ENCODE measurements at regions not wholly inside any gene's neighbourhood (a gene's known extent, or its start where the extent isn't known, plus 50 kb on each side); places are given as distances from the start of the nearest gene placed in this dataset.
A peak's percentile ranks its signal among the peaks of the same experiment; 100 is the strongest.
"Not testable (repeated sequence)": the region's sequence is repeated elsewhere in the genome, so short reads cannot be mapped to it uniquely, and the experiment has no call there.

DNA sequence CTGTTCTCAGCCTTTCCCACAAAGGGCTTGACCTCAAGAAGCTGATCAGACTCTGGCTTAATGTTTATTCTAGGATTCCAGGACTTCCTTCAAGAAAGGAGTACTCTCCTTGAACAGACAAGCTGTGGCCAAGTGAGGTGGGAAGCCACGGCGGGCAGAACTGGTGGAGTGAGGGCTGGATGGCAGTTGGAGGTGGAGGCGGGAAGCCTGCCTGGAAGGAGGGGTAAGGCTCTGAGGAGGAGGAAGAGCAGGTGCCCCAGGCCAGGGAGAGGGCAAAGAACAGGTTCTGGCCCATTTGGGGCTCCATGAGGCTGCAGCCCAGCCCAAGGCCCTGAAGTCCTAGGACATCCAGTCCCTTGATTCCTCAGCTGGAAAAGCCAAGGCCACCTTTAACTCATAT lies 143.9 kb downstream of the CYP26B1 start:
- DNase-seq, result no peak

DNA sequence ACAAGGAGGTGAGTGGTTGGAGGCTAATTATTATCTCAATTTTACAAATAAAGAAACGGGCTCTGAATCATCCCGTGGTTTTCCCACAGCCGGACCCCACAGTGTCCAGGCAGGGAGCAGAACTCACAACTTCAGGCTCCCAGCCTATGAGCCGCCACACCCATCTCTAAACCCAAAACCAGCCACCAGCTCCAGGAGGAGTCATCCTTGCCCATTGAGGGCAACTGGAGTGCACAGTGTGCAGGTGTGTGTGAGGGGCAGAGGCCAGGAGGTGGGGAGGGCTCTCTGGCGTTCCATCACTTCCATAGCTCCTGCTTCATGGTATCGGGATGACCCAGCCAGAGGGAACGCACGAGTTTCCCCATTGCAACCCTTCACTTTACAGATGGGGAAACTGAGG lies 144.5 kb downstream of the CYP26B1 start:
- no peak for DNase-seq

DNA sequence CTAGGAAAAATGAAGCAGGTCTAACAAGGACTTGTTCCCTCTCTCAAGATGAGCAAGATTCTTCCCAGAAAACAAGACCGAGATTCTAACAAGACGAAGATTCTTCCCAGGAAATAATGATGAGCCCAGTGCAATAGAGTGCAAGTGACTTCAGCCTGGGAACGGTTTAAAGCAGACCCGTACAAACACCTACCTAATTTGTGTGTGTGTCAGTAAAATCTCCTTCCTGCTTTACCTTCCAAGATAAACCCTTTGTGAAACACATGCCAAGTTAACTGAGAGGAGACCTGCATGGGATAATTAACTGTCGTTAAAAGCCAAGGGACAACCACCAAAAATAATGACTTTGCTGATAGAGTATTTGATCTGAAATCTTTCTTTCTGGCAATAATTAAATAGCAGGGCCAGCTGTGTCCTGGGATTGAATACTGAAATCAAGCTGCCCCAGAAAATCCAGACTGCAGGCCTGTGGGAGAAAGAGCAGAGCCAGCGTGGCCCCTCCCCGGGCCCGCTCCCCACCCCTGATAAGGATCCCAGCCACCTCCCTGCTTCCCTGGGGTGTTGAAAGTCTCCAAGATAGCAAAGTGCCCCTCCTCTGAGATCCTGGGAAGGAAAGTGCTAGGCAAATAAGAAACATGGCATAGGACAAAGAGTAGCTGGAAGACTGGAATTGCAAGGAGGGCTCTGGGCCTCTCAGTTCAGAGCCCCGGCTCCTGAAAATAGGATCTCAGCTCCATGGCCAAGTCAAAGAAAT lies 145.5 kb downstream of the CYP26B1 start:
- DNase-seq, result no peak

DNA sequence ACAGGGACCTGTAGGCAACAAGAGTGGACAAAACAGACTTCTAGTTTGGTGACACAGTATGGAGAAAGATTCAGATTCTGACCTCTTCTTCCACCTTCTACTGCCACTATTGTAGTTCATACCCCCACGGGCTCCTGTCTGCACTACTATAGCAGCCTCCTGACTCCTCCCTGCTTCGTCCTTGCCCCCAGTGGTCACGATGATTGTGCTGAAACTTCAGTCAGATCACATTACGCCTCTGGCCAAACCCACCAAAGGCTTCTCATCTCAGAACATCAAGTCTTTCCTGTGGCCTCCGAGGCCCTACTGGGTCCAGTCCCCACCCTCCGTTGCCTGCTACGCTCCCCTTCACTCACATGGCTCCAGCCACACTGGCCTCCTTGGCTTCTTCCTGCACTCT lies 147.6 kb downstream of the CYP26B1 start:
- DNase-seq, result no peak

DNA sequence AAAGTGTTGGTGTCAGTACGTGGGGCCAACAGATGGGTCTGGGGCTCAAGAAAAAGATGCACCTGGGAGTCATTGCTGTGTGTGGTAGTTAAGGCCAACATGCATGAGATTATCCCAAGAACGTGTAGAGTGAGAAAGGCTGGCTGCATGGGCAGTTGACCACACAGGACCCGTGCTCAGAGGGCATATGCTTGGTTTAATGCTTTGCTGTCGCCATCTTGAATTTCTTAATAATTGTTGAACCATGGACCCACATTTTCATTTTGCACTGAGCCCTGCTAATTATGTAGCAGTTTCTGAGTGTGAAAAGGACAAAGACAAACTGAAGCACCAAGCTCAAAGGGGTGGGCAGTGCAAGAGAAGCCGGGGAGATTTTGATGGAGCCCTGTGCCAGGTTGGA lies 148.1 kb downstream of the CYP26B1 start:
- no peak for DNase-seq

DNA sequence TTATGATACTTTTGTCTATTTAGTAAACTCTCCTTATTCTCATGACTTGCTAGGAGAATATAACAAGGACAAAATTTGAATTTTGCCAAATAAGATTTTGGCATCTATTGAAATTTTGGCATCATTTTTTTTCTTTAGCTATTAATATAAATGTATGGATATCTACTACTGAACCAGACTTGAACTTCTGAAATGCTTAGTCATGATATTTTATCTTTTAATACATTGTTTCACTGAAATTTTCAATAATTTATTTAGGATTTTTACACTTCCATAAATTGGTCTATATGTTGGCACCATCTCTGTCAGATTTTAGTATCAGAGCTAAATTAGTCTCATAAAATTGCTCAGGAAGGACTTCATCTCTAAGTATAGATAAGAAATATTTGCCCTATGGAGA lies 149.8 kb downstream of the CYP26B1 start:
- no peak for DNase-seq

DNA sequence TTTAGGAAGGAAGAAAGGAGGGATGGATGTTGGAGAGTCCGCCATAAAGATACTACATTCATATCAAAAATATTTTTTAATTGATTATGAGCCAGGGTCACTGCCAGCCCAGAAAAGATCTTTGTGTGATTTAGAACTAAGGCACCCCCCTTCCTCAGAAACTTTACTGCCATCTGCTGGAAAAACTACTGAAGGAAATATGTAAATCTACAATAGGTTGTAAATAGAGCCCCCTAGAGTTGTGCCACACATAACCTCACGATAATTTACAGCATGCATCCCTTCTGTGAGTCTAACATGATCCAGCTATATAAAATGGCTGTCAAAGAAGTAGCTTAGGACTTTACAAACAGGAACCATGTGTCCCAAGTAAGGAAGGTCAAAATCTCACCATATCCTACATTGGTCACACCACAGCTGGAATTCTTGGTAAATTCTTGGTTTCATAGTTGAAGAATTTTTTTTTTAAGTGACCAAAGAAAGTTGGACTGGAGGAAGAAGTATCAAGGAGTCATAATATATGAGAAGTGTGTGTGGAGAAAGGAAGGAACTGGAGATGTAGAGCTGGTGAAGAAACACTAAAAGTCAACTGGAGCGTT lies 152.5 kb downstream of the CYP26B1 start:
- DNase-seq, result peak; percentile 20 to 28 (median 21)

DNA sequence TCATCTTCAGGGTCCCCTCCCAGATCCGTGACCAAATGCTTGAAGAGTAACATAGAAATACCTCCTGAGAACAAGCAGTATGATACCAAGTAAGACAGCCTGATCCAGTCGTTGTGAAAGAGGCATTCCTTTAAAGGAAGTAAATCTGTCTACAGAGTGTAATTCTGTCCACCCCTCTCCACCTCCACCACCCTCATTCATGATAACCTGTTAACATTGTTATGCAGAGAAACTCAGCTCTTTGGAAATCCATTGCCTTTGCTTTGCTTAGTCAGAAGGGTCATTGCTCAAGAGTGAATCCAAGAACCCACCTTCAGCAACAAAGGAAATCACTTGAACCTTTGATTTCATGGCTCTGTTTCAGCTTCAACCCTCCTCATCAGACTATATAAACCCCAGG lies 155.6 kb downstream of the CYP26B1 start:
- no peak for DNase-seq

DNA sequence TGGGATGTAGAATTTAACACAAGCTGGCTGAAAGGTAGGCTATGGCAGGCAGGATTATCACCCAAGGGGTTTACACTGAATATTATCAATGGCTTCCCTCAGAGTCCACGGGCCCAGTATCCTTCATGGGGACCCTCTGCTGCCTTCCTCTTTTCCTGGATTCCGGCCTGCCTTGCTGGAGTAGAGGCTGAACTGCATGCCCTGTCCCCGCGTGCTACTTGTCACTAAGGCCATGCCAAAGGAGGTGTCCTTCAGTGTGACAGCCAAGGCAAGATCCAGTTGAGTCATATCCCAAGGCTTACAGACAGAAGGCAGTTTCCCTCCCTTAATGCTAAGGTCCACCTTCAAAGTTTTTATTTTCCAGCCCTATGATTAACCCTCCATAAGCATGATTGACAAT lies 156.3 kb downstream of the CYP26B1 start:
- no peak for DNase-seq

DNA sequence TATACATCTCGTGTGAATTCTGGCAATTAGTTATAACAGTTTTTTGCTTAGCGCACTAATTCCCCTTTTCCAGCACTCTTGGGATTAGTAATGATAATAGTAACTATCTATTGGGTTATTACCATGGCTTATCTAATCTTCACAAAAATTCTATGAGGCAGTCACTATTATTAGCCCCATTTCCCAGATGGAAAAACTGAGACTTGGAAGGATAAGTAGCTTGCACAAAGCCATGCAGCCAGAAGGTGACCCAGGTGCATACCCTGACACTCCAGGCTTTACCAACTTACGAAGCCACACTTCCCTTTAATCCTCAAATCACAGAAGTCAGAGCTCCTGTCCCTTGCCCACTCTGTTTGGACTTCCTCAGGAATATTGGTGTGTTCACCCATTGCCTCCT lies 156.8 kb downstream of the CYP26B1 start:
- DNase-seq, result no peak

DNA sequence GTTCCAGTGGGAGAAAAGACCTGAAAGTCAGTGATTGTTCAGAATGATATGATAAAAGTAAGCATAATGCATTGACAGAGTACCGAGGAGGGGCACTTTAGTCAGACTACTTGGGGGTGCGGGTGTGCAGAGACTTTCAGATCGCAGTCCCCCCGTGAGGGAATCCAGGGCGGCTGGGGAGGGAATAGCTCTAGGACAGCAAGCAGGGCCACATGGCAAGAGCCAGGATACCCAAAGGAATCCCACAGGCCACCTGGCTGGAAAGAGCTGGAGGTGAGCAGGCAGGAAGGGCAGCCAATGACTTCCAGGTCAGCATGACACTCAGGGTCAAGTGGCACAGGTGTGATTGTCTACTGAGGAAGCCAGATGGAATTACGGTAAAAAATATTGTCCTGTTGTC lies 157.5 kb downstream of the CYP26B1 start:
- DNase-seq, result no peak

DNA sequence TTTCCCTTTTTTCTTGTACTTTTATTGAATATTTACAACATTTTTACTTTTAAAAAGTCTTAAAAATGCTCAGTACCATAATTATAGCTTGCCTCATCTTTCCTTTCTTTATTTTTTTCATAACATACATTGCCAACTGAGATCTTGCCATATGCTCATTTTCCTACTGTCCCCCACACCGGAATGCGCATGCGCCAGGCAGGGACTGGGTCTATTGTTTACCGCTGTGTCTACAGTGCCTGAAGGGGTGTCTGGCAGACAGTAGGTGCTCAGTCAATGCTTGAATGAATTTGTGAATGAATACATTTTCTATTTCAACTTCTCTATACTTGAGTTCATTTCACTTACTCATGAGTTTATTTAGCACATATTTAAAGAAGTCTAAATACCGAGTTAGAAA lies 158.0 kb downstream of the CYP26B1 start:
- no peak for DNase-seq

DNA sequence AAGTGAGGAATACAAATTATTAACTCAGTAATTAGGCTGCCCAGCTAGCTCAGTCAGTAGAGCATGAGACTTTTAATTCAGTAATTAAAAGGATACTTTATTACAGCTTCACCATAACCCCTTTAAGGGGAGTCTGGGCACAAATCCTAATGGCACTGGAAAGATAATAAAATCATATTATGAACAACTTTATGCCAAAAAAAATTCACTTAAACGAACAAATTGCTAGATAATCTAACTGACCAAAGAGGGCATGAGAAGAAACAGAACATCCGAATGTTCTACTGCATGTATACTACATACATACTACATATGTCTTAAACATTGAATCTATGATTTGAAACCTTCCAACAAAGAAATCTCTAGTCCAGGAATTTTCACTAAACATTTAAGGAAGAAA lies 159.5 kb downstream of the CYP26B1 start:
- DNase-seq, result no peak

DNA sequence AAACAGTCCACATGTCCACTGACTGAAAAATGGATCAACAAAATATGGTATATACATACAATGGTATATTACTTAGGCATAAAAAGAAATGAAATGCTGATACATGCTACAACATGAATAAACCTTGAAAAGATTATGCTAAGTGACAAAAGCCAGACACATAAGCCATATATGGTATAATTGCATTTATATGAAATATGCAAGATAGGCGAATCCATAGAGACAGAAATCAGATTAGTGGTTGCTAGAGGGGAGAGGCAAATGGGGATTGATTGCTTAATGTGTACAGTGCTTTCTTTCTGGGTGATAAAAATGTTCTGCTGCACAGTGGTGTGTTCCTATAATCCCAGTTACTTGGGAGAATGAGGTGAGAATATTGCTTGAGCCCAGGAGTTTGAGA lies 171.0 kb downstream of the CYP26B1 start:
- DNase-seq, result no peak

DNA sequence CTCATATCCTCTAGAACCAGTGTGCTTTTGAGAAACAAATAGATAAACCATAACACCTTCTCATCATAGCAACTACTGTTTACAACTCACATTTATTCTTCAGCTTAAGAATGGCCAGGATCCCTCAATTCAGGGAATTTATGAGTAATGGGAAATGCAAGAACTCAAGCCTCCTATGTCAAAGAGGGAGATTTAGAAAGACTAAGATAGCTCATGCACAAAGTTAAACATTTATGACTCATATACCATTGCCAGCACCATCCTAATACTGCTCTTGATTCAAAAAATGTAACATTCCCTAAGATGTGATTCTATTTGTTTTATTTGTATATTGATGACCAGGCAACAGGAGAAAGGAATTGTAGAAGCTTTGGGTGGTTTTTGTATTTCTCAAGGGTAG lies 172.8 kb downstream of the CYP26B1 start:
- DNase-seq, result no peak

DNA sequence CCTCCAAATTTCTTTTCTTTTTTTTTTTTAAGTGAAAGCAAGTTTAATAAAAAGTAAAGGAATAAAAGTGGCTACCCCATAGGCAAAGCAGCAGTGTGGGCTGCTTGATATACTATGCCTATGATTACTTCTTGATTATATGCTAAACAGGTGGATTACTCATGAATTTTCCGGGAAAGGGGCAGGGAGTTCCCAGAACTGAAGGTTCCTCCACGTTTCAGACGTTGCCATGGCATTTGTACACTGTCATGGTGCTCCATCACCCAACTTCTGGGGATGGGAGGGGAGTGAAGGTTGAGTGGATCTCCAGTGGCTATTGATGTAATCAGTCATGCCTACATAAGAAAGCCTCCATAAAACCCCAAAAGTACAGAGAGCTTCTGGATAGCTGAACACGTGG lies 176.2 kb downstream of the CYP26B1 start:
- peak in 1 of 3 donors; percentile 2 for DNase-seq

DNA sequence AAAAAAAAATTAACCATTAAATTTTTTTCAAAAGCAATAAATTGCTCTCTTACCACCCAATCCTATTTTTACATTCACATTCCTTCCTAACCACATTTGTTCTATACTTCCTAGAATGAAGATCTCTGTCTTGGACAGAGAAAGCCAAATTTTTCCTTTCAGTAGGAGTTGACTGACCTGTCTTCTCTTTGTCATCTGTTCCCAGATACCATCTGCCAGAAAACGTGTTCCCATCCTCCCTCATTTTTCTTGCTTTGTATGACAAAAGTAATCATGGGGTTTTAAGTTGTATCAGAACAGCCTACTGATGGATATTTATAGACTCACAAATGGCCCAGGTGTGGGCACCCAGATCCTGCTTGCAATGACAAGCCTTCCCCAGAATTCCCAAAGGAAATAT lies 182.1 kb downstream of the CYP26B1 start:
- DNase-seq, result no peak

DNA sequence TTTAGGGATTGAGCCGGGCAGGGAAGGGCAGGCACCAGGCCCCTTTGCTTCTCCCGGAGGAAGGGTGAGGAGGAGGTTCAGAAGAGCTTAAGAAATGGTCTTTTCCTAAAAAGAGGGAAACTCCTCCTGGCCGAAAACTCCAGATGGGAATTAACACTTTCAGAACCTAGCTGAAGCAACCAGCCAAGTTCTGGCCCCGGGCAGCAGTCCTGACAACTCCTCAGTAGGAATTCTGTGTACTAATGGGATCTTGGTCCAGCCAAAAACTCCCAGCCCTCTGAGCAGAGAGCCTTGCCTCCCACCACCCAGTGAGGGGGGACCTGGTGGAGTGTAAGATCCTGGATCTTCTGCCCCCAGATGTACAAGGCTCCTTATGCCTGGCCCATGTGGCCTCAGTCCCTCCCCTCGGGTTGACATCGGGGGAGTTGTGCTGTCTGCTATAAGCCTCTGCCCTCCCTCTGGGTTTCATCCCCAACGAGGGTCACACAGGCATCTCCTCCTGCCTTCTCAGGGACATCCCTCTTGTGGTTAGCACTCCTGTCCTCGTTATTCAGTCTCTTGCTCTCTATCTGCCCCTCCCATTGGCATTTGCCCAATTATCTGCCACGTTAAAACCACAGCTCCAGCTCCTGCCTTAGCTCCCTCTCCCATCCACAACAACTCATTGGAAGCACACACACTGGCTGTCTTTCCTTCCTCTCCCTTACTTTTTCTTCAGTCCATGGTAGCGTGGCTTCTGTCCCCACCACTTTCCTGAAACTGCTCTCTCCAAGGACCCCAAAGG lies 184.6 kb downstream of the CYP26B1 start:
- DNase-seq, result no peak

DNA sequence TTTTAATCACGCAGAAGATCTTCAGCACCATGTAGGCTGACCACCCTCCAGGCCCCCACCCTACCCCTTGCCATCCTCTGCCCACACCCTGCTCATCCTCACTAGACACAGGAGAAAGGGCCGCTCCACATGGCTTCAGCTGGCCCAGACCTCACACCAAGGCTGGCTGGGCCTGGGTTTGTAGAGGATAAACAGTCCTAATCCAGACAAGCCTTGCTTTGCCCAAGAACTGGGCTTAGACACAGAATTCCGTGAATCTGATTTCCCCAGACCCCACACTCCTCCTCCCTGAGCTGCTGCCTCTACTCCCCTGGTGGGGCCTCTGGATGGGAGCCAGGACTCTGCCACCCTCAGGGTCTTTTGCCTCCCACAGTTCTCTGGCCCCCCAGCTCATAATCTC lies 185.3 kb downstream of the CYP26B1 start:
- DNase-seq, result no peak

DNA sequence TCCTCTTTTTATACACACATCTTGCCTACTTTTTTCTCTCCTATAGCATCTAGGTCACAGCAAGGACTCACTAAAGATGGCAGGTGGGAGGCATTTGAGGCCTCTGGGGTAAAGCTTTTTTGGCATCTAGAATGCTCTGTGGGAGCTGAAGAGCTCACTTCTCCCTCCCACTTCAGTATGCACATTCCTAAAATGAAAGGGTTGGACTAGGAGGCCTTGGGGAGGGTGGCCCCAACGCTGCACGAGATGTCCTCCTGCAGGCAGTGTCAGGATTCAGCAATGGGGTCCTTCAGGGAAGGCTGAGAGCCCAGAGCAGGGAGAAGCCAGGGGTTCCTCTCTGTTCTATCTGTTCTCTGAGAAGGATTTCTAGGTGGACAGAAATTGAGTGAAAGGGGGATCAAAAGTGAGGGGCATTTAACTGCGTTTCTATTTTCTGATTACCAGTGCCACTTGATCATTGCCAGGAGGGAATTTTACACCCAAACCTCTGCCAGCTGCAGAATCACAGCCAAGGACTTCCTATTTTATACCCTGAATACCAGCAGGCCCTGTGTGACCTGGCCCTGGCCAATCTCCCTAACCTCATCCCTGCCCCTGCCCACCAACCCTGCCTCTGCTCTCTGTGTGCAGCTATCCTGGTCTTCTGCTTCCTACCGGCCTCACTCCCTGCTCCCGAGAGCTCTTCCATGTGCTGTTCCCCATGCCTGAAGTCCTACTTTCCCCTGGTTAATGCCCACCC lies 186.2 kb downstream of the CYP26B1 start:
- no peak for DNase-seq

DNA sequence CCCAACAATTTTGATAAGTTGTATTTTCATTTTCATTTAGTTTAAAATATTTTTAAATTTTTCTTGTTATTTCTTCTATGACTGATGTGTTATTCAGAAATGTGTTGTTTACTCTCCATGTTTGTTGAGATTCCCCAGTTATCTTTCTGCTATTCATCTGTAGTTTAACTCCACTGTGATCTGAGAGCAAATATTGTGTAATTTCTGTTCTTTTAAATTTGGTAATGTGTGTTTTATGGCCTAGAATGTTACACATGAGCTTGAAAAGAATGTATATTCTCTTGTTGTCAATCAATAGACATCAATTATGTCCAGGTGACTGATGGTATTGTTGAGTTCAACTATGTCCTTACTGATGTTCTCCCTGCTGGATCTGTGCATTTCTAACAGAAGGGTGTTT lies 188.2 kb downstream of the CYP26B1 start:
- no peak for DNase-seq

DNA sequence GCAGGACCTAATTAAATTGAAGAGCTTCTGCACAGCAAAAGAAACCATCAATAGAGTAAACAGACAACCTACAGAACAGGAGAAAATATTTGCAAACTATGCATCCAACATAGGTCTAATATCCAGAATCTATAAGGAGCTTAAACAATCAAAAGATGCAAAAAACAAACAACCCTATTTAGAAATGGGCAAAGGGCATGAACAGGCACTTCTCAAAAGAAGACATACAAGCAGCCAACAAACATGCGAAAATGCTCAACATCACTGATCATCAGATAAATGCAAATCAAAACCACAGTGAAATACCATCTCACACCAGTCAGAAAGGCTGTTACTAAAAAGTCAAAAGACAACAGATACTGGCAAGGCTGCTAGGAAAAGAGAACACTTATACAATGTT lies 189.2 kb downstream of the CYP26B1 start:
- not testable (repeated sequence) for DNase-seq

DNA sequence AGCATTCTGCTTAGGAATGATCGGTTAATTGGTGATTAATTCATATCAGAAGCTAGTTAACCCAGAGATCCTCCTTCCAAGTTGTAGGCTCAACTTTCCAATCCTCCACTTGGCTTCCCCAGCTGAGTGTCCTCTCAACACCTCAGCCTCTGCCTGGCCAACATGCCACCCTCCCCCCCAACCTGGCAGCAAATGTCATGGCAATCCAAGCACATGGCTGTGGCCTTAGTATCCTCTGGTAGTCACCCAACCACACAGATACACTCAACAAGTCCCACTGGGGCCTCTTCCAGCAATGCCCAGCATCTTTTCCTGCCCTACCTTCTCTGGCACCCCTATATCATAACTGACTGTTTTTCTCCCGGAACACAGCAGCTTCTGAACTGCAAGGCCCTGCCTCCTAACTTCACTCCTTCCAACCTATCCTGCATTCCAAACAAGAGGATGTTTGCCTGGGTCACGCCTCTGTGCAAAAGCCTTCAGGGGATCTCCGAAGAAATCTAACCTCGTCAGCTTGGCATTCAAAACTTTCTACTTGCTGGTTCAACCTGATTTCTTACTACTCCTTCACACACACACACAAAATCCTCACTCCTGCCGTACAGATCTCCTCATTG lies 195.0 kb downstream of the CYP26B1 start:
- DNase-seq, result no peak

All from suppressor macrophage treated with lipopolysaccharide for 1 hour (primary cell).